H9 (cell line): ENCODE measurements at regions not wholly inside any gene's neighbourhood (a gene's known extent, or its start where the extent isn't known, plus 50 kb on each side); places are given as distances from the start of the nearest gene placed in this dataset.

Experiments used
- DNase-seq: peaks from one replicate; pipeline ENCODE4 v3.0.0-alpha.2; 2017
- H2AFZ ChIP-seq: one replicate; pipeline ENCODE4 v1.6.1; 2013; ENCODE audit warnings: mild to moderate bottlenecking, low read length, control low read depth, moderate library complexity
- H2AK5ac ChIP-seq: 2 replicates; pipeline ENCODE4 v1.6.1; 2013; ENCODE audit warnings: low read length, control low read depth, mixed read lengths; ENCODE audit not compliant: insufficient read length
- H2BK120ac ChIP-seq: one replicate; pipeline ENCODE4 v1.6.1; 2013; ENCODE audit warnings: low read depth, mild to moderate bottlenecking, low read length, control low read depth, inconsistent platforms; ENCODE audit not compliant: poor library complexity, severe bottlenecking
- H2BK12ac ChIP-seq: 2 replicates; pipeline ENCODE4 v1.6.1; 2013; ENCODE audit warnings: low read length, control low read depth, mixed read lengths, low read depth; ENCODE audit not compliant: insufficient read length
- H2BK15ac ChIP-seq: 2 replicates; pipeline ENCODE4 v1.6.1; 2013; ENCODE audit warnings: low read depth, low read length, control low read depth
- H2BK20ac ChIP-seq: one replicate; pipeline ENCODE4 v1.6.1; 2013; ENCODE audit warnings: low read depth, mild to moderate bottlenecking, low read length, control low read depth, inconsistent platforms; ENCODE audit not compliant: poor library complexity, severe bottlenecking
- H2BK5ac ChIP-seq: 2 replicates; pipeline ENCODE4 v1.6.1; 2013; ENCODE audit warnings: low read length, control low read depth, mixed read lengths; ENCODE audit not compliant: insufficient read length
- H3K14ac ChIP-seq: 2 replicates; pipeline ENCODE4 v1.6.1; 2013; ENCODE audit warnings: low read length, control low read depth; ENCODE audit not compliant: insufficient read depth
- H3K18ac ChIP-seq: 2 replicates; pipeline ENCODE4 v1.6.1; 2013; ENCODE audit warnings: low read depth, mild to moderate bottlenecking, mixed read lengths, low read length, control low read depth; ENCODE audit not compliant: insufficient read length
- H3K23ac ChIP-seq: 2 replicates; pipeline ENCODE4 v1.6.1; 2013; ENCODE audit warnings: low read length, control low read depth, mixed read lengths, low read depth; ENCODE audit not compliant: insufficient read length
- H3K23me2 ChIP-seq: 2 replicates; pipeline ENCODE4 v1.6.1; 2013; ENCODE audit warnings: low read depth, mild to moderate bottlenecking, mixed read lengths, low read length, control low read depth; ENCODE audit not compliant: insufficient read length, poor library complexity, severe bottlenecking
- H3K27ac ChIP-seq: 2 replicates; pipeline ENCODE4 v1.5.1; 2013; ENCODE audit warnings: low read length, control low read depth, mixed read lengths, low read depth; ENCODE audit not compliant: insufficient read length
- H3K27me3 ChIP-seq: 2 replicates; pipeline ENCODE4 v1.6.1; 2013; ENCODE audit warnings: low read length, control low read depth, inconsistent platforms; ENCODE audit not compliant: insufficient read depth
- H3K4ac ChIP-seq: 2 replicates; pipeline ENCODE4 v1.6.1; 2013; ENCODE audit warnings: low read depth, mild to moderate bottlenecking, control low read depth, inconsistent platforms, low read length, moderate library complexity
- H3K4me1 ChIP-seq: 2 replicates; pipeline ENCODE4 v1.6.1; 2013; ENCODE audit warnings: low read length, control low read depth, inconsistent platforms; ENCODE audit not compliant: insufficient read depth
- H3K4me2 ChIP-seq: 2 replicates; pipeline ENCODE4 v1.6.1; 2013; ENCODE audit warnings: low read length, control low read depth, mixed read lengths; ENCODE audit not compliant: insufficient read length, insufficient read depth
- H3K56ac ChIP-seq: 2 replicates; pipeline ENCODE4 v1.6.1; 2013; ENCODE audit warnings: low read depth, mild to moderate bottlenecking, mixed read lengths, low read length, control low read depth; ENCODE audit not compliant: insufficient read length
- H3K79me1 ChIP-seq: 2 replicates; pipeline ENCODE4 v1.6.1; 2013; ENCODE audit warnings: low read depth, mild to moderate bottlenecking, moderate library complexity, low read length, control low read depth, inconsistent platforms; ENCODE audit not compliant: insufficient read depth, poor library complexity, severe bottlenecking
- H3K79me2 ChIP-seq: 2 replicates; pipeline ENCODE4 v1.6.1; 2013; ENCODE audit warnings: low read length, control low read depth, inconsistent platforms; ENCODE audit not compliant: insufficient read depth
- H3K9ac ChIP-seq: 2 replicates; pipeline ENCODE4 v1.6.1; 2013; ENCODE audit warnings: low read length, control low read depth, mixed read lengths; ENCODE audit not compliant: insufficient read length; ENCODE audit errors: extremely low read depth
- H3K9me3 ChIP-seq: one replicate; pipeline ENCODE4 v1.6.1; 2013; ENCODE audit warnings: low read depth, low read length, inconsistent platforms; ENCODE audit not compliant: control insufficient read depth
- H3T11ph ChIP-seq: one replicate; pipeline ENCODE4 v1.6.1; 2013; ENCODE audit warnings: mild to moderate bottlenecking, low read length, control low read depth, inconsistent platforms
- H4K20me1 ChIP-seq: one replicate; pipeline ENCODE4 v1.6.1; 2013; ENCODE audit not compliant: control insufficient read depth, insufficient read length, insufficient read depth
- H4K5ac ChIP-seq: 2 replicates; pipeline ENCODE4 v1.6.1; 2013; ENCODE audit warnings: low read depth, mild to moderate bottlenecking, mixed read lengths, low read length, control low read depth; ENCODE audit not compliant: insufficient read length
- H4K8ac ChIP-seq: replicated peaks from 2 replicates; pipeline ENCODE4 v1.6.1; 2013; ENCODE audit warnings: low read length, control low read depth, mixed read lengths, low read depth; ENCODE audit not compliant: insufficient read length
- H4K91ac ChIP-seq: 2 replicates; pipeline ENCODE4 v1.6.1; 2013; ENCODE audit warnings: low read depth, mild to moderate bottlenecking, moderate library complexity, mixed read lengths, low read length, control low read depth; ENCODE audit not compliant: insufficient read length
- H3K27ac Mint-ChIP-seq, 3 experiments: 2 replicates in 2 of 3; 3 replicates in 1 of 3; pipeline ENCODE4 v1.8.0; 2020 to 2021; ENCODE audit warnings: mixed read lengths in 3 of 3, mild to moderate bottlenecking in 1 of 3, moderate library complexity in 1 of 3
- H3K27me3 Mint-ChIP-seq: 2 replicates; pipeline ENCODE4 v1.8.0; 2021; ENCODE audit warnings: low read depth, mild to moderate bottlenecking, moderate library complexity, mixed read lengths
- H3K36me3 Mint-ChIP-seq, 3 experiments: 2 replicates in 2 of 3; 3 replicates in 1 of 3; pipeline ENCODE4 v1.8.0; 2020 to 2021; ENCODE audit warnings: low read depth in 3 of 3, mixed read lengths in 3 of 3; ENCODE audit not compliant: insufficient read depth in 1 of 3
- H3K4me1 Mint-ChIP-seq, 2 experiments: 2 replicates each; pipeline ENCODE4 v1.8.0; 2020; ENCODE audit warnings: mixed read lengths in 2 of 2
- H3K4me3 Mint-ChIP-seq, 2 experiments: 2 replicates in 1 of 2; 3 replicates in 1 of 2; pipeline ENCODE4 v1.8.0; 2020 to 2021; ENCODE audit warnings: mild to moderate bottlenecking in 2 of 2, mixed read lengths in 2 of 2, moderate library complexity in 1 of 2
- H3K9me3 Mint-ChIP-seq, 2 experiments: 2 replicates in 1 of 2; 3 replicates in 1 of 2; pipeline ENCODE4 v1.8.0; 2020; ENCODE audit warnings: mild to moderate bottlenecking in 2 of 2, mixed read lengths in 2 of 2, moderate library complexity in 1 of 2
- WGBS: extraction: QIAGEN DNeasy Blood & Tissue Kit; methylation state at CpG from one replicate; pipeline ENCODE4 v1.1.7; 2013; ENCODE audit warnings: missing lambda C conversion rate, low lambda C conversion rate, mixed read lengths; ENCODE audit not compliant: insufficient read length; ENCODE audit errors: extremely low coverage; 5-methylcytosine and 5-hydroxymethylcytosine counted together
- TF ChIP-seq, protein P1 (sequence below): fragments of 200-600 bp; sonication (generic); conservative IDR thresholded peaks from 3 replicates; pipeline ENCODE4 v1.8.0; 2021; ENCODE audit warnings: antibody characterized with exemption, mild to moderate bottlenecking

DNA sequence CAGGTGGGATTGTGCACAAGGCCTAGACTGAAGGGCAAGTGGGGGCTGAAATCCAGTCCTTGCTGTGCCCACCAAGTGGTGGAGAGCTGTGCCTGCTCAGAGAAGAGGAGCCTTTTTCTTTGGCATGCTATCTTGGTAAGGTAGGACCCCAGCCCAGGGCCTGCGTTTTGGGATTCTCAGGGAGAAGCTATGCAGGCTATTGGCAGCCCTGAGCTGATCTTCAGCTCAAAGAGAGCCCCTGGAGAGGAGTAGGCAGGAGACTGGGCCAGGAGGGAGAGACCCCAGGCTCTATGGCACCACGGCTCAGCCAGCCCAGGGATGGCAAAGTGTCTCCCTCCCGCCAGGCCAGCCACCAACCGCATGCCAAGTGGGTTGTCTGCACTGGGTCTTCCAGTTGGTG is 119.2 kb upstream of the PCBD1 start:
- H3K36me3 Mint-ChIP-seq = no peaks in the 10 kb centered on the region
- no peaks in the 10 kb centered on the region for H3K27me3 ChIP-seq
- H4K5ac ChIP-seq = no peak overlapping the region
- no peak overlapping the region for H3K27ac ChIP-seq
- H3K27ac Mint-ChIP-seq = no peak overlapping the region
- DNase-seq = no peak
- no peak overlapping the region for H3K4me3 Mint-ChIP-seq
- no peaks in the 10 kb centered on the region for H4K20me1 ChIP-seq
- no peak overlapping the region for H3K9ac ChIP-seq
- H3K4me1 Mint-ChIP-seq = peaks cover 17 to 34% of the 10 kb centered on the region in 2 experiments
- H2BK12ac ChIP-seq = no peak overlapping the region
- no peak overlapping the region for H3K4me2 ChIP-seq
- no peak overlapping the region for H2BK5ac ChIP-seq
- H3K23ac ChIP-seq = no peak overlapping the region
- WGBS = no CpG with 5 or more reads among the region's 4 CpGs
- TF ChIP-seq, protein P1, sequence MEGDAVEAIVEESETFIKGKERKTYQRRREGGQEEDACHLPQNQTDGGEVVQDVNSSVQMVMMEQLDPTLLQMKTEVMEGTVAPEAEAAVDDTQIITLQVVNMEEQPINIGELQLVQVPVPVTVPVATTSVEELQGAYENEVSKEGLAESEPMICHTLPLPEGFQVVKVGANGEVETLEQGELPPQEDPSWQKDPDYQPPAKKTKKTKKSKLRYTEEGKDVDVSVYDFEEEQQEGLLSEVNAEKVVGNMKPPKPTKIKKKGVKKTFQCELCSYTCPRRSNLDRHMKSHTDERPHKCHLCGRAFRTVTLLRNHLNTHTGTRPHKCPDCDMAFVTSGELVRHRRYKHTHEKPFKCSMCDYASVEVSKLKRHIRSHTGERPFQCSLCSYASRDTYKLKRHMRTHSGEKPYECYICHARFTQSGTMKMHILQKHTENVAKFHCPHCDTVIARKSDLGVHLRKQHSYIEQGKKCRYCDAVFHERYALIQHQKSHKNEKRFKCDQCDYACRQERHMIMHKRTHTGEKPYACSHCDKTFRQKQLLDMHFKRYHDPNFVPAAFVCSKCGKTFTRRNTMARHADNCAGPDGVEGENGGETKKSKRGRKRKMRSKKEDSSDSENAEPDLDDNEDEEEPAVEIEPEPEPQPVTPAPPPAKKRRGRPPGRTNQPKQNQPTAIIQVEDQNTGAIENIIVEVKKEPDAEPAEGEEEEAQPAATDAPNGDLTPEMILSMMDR = no peak
- H2AK5ac ChIP-seq = no peak overlapping the region
- H3K18ac ChIP-seq = no peak overlapping the region
- H4K8ac ChIP-seq = no peak overlapping the region
- no peaks in the 10 kb centered on the region for H3K23me2 ChIP-seq
- H2BK15ac ChIP-seq = no peak overlapping the region
- no peak overlapping the region for H3T11ph ChIP-seq
- no peak overlapping the region for H2AFZ ChIP-seq
- peaks cover 22% of the 10 kb centered on the region for H3K27me3 Mint-ChIP-seq
- H4K91ac ChIP-seq = no peak overlapping the region
- no peak overlapping the region for H3K4ac ChIP-seq
- no peaks in the 10 kb centered on the region for H3K79me1 ChIP-seq
- no peaks in the 10 kb centered on the region for H3K79me2 ChIP-seq
- no peak overlapping the region for H3K56ac ChIP-seq
- H3K9me3 Mint-ChIP-seq = no peaks in the 10 kb centered on the region
- H3K9me3 ChIP-seq = no peaks in the 10 kb centered on the region
- H2BK120ac ChIP-seq = no peak overlapping the region
- H2BK20ac ChIP-seq = no peak overlapping the region
- no peak overlapping the region for H3K14ac ChIP-seq
- no peaks in the 10 kb centered on the region for H3K4me1 ChIP-seq
